OCI-LY1 (cell line): ENCODE measurements at regions not wholly inside any gene's neighbourhood (a gene's known extent, or its start where the extent isn't known, plus 50 kb on each side); places are given as distances from the start of the nearest gene placed in this dataset.

Experiments
- H2AFZ ChIP-seq: fragments of 200-600 bp; sonication (generic), shearing (Covaris generic); 2 replicates; pipeline ENCODE4 v1.6.0; 2014; ENCODE audit warnings: antibody characterized with exemption, mild to moderate bottlenecking, low read length
- H3F3A ChIP-seq: fragments of 200-600 bp; sonication (generic), shearing (Covaris generic); 2 replicates; pipeline ENCODE4 v1.6.0; 2014; ENCODE audit warnings: mild to moderate bottlenecking, antibody characterized with exemption, low read length, moderate library complexity; ENCODE audit not compliant: insufficient read depth
- H3K27ac ChIP-seq: fragments of 200-600 bp; sonication (generic); 2 replicates; pipeline ENCODE4 v1.5.1; 2014; ENCODE audit warnings: low read length, mixed run types, mild to moderate bottlenecking, low read depth; ENCODE audit not compliant: poor library complexity, severe bottlenecking
- H3K27me3 ChIP-seq: fragments of 200-600 bp; sonication (generic); 2 replicates; pipeline ENCODE4 v1.6.0; 2014; ENCODE audit warnings: antibody characterized with exemption, mild to moderate bottlenecking, low read length, moderate library complexity; ENCODE audit not compliant: insufficient read depth
- H3K36me3 ChIP-seq: fragments of 200-600 bp; sonication (generic); 2 replicates; pipeline ENCODE4 v1.6.1; 2014; ENCODE audit warnings: mild to moderate bottlenecking, antibody characterized with exemption, low read length, moderate library complexity, mixed read lengths; ENCODE audit not compliant: insufficient read depth
- H3K4me1 ChIP-seq: fragments of 200-600 bp; sonication (generic); 2 replicates; pipeline ENCODE4 v1.5.1; 2014; ENCODE audit warnings: mild to moderate bottlenecking, low read length, moderate library complexity; ENCODE audit not compliant: insufficient read depth, severe bottlenecking
- H3K4me2 ChIP-seq: fragments of 200-600 bp; sonication (generic), shearing (Covaris generic); 2 replicates; pipeline ENCODE4 v1.6.1; 2014; ENCODE audit warnings: low read length
- H3K4me3 ChIP-seq: fragments of 200-600 bp; sonication (generic); 2 replicates; pipeline ENCODE4 v1.5.1; 2014; ENCODE audit warnings: low read length, low read depth, mild to moderate bottlenecking, mixed read lengths; ENCODE audit not compliant: poor library complexity, severe bottlenecking
- H3K79me2 ChIP-seq: fragments of 200-600 bp; shearing (Covaris generic); 2 replicates; pipeline ENCODE4 v1.6.1; 2016; ENCODE audit warnings: mixed run types, low read length, mixed read lengths; ENCODE audit not compliant: insufficient read depth
- H3K9ac ChIP-seq: fragments of 200-600 bp; sonication (generic), shearing (Covaris generic); 2 replicates; pipeline ENCODE4 v1.6.1; 2014; ENCODE audit warnings: mild to moderate bottlenecking, low read length, mixed read lengths
- H3K9me2 ChIP-seq: fragments of 200-600 bp; sonication (generic), shearing (Covaris generic); 2 replicates; pipeline ENCODE4 v1.6.1; 2014; ENCODE audit warnings: low read depth, mild to moderate bottlenecking, low read length, mixed read lengths
- H3K9me3 ChIP-seq: fragments of 200-600 bp; shearing (Covaris generic); 2 replicates; pipeline ENCODE4 v1.6.1; 2014; ENCODE audit warnings: low read length, mixed read lengths
- H4K20me1 ChIP-seq: fragments of 200-600 bp; sonication (generic), shearing (Covaris generic); 2 replicates; pipeline ENCODE4 v1.6.0; 2016; ENCODE audit warnings: mild to moderate bottlenecking, low read length; ENCODE audit not compliant: insufficient read depth
- CTCF ChIP-seq: fragments of 200-600 bp; sonication (generic), shearing (Covaris generic); IDR thresholded peaks from 2 replicates; pipeline ENCODE4 v1.5.1; 2017; ENCODE audit warnings: mild to moderate bottlenecking, antibody characterized with exemption, low read length, moderate library complexity, mixed read lengths
- EZH2 ChIP-seq: fragments of 200-600 bp; sonication (generic), shearing (Covaris generic); IDR thresholded peaks from 2 replicates; pipeline ENCODE4 v1.8.0; 2017; ENCODE audit warnings: borderline replicate concordance, mixed run types, mild to moderate bottlenecking, antibody characterized with exemption, low read length, moderate library complexity, mixed read lengths

GRCh38 chr15:96416218-96416933, 85.9 kb downstream of the NR2F2 start:
- no peaks in the 10 kb centered on the region for H3K9me3 ChIP-seq
- no peaks in the 10 kb centered on the region for H4K20me1 ChIP-seq
- no peak overlapping the region for H2AFZ ChIP-seq
- no peak overlapping the region for H3K27ac ChIP-seq
- H3K9ac ChIP-seq = no peak overlapping the region
- no peak overlapping the region for H3K4me3 ChIP-seq
- no peaks in the 10 kb centered on the region for H3K27me3 ChIP-seq
- no peaks in the 10 kb centered on the region for H3K9me2 ChIP-seq
- no peaks in the 10 kb centered on the region for H3K36me3 ChIP-seq
- TF ChIP-seq EZH2 (no peak), CTCF (no peak)
- no peaks in the 10 kb centered on the region for H3K79me2 ChIP-seq
- no peaks in the 10 kb centered on the region for H3F3A ChIP-seq
- H3K4me1 ChIP-seq = no peaks in the 10 kb centered on the region
- no peak overlapping the region for H3K4me2 ChIP-seq

- Histone ChIP-seq H3K79me2 (no peaks in the 10 kb centered on the region), H3K9me2 (no peaks in the 10 kb centered on the region), H2AFZ (no peak overlapping the region), H4K20me1 (no peaks in the 10 kb centered on the region), H3K9me3 (no peaks in the 10 kb centered on the region), H3K4me1 (no peaks in the 10 kb centered on the region), H3K4me2 (no peak overlapping the region), H3F3A (no peaks in the 10 kb centered on the region), H3K27me3 (no peaks in the 10 kb centered on the region), H3K36me3 (no peaks in the 10 kb centered on the region), H3K9ac (no peak overlapping the region), H3K4me3 (no peak overlapping the region), H3K27ac (no peak overlapping the region)
- TF ChIP-seq CTCF (no peak), EZH2 (no peak)
Observed at GRCh38 chr15:96416934-96417759, 86.6 kb downstream of the NR2F2 start.

GRCh38 chr15:96417760-96418130, 87.2 kb downstream of the NR2F2 start:
- Histone ChIP-seq H3K36me3 (no peaks in the 10 kb centered on the region), H3K4me3 (no peak overlapping the region), H3K4me1 (no peaks in the 10 kb centered on the region), H3K79me2 (no peaks in the 10 kb centered on the region), H3K4me2 (no peak overlapping the region), H3K27me3 (no peaks in the 10 kb centered on the region), H2AFZ (no peak overlapping the region), H3K9me2 (no peaks in the 10 kb centered on the region), H3K9me3 (no peaks in the 10 kb centered on the region), H3K9ac (no peak overlapping the region), H3K27ac (no peak overlapping the region), H4K20me1 (no peaks in the 10 kb centered on the region), H3F3A (no peaks in the 10 kb centered on the region)
- TF ChIP-seq EZH2 (no peak), CTCF (no peak)
